ENCODE measurements at regions not wholly inside any gene's neighbourhood (a gene's known extent, or its start where the extent isn't known, plus 50 kb on each side); places are given as distances from the start of the nearest gene placed in this dataset.

GRCh38 chr15:31447931-31448634, 121.4 kb downstream of the KLF13 start:
- no peaks in the 10 kb centered on the region for H3F3A ChIP-seq (ENCODE audit: low read length, unreplicated experiment)
- no peak overlapping the region for H2AFZ ChIP-seq (ENCODE audit: low read length)
- H3K4me2 ChIP-seq (ENCODE audit: low read length), result no peak overlapping the region
- no peak overlapping the region for H3K9ac ChIP-seq (ENCODE audit: low read length)
- ATAC-seq (no peak), DNase-seq (no peak)
- no peaks in the 10 kb centered on the region for H3K36me3 ChIP-seq (ENCODE audit: low read depth, low read length)
- no peak overlapping the region for H3K4me3 ChIP-seq (ENCODE audit: low read length)
- intact Hi-C loops (cut with micrococcal nuclease), result no loop called here
- TF ChIP-seq CTCF (conservative IDR thresholded peaks at IDR 0.05; ENCODE audit: low read depth, low read length) (no peak), EZH2 (IDR thresholded peaks at IDR 0.05; ENCODE audit: low read length, unreplicated experiment) (no peak), EZH2phosphoT487 (IDR thresholded peaks at IDR 0.05; ENCODE audit: borderline replicate concordance, low read length) (no peak)
- peaks cover 3% of the 10 kb centered on the region; the same call in 1 of the 2 replicates for H3K4me1 ChIP-seq (ENCODE audit: insufficient read depth, low read length)
- H3K9me3 ChIP-seq (ENCODE audit: low read length), result no peaks in the 10 kb centered on the region
- BruUV-seq (replicated peaks), result no TSS peak
- POLR2A ChIA-PET (ENCODE audit: unreplicated experiment), result no interaction called here
- CTCF ChIA-PET, result no interaction called here
- no peaks in the 10 kb centered on the region for H4K20me1 ChIP-seq (ENCODE audit: low read length)
- H3K9me2 ChIP-seq (replicated peaks; ENCODE audit: low read length), result no peaks in the 10 kb centered on the region
- no peaks in the 10 kb centered on the region for H3K79me2 ChIP-seq (ENCODE audit: low read length)
- no peak overlapping the region for H3K27ac ChIP-seq (ENCODE audit: low read length)
- H3K27me3 ChIP-seq (ENCODE audit: low read length), result no peaks in the 10 kb centered on the region

GRCh38 chr15:31448635-31448979, 122.0 kb downstream of the KLF13 start:
- TF ChIP-seq CTCF (conservative IDR thresholded peaks at IDR 0.05; ENCODE audit: low read depth, low read length) (no peak), EZH2 (IDR thresholded peaks at IDR 0.05; ENCODE audit: low read length, unreplicated experiment) (no peak), EZH2phosphoT487 (IDR thresholded peaks at IDR 0.05; ENCODE audit: borderline replicate concordance, low read length) (no peak)
- no TSS peak for BruUV-seq (replicated peaks)
- Histone ChIP-seq H3K27me3 (ENCODE audit: low read length) (no peaks in the 10 kb centered on the region), H4K20me1 (ENCODE audit: low read length) (no peaks in the 10 kb centered on the region), H3K9ac (ENCODE audit: low read length) (no peak overlapping the region), H3K79me2 (ENCODE audit: low read length) (no peaks in the 10 kb centered on the region), H3K27ac (ENCODE audit: low read length) (no peak overlapping the region), H3K4me2 (ENCODE audit: low read length) (no peak overlapping the region), H3K36me3 (ENCODE audit: low read depth, low read length) (no peaks in the 10 kb centered on the region), H3F3A (ENCODE audit: low read length, unreplicated experiment) (no peaks in the 10 kb centered on the region), H2AFZ (ENCODE audit: low read length) (no peak overlapping the region), H3K4me3 (ENCODE audit: low read length) (no peak overlapping the region), H3K4me1 (ENCODE audit: insufficient read depth, low read length) (peaks cover 3% of the 10 kb centered on the region; the same call in 1 of the 2 replicates), H3K9me3 (ENCODE audit: low read length) (no peaks in the 10 kb centered on the region), H3K9me2 (replicated peaks; ENCODE audit: low read length) (no peaks in the 10 kb centered on the region)
- ChIA-PET POLR2A (ENCODE audit: unreplicated experiment) (no interaction called here), CTCF (no interaction called here)
- intact Hi-C loops (cut with micrococcal nuclease), result no loop called here
- ATAC-seq, result no peak
- no peak for DNase-seq

Data from PC-3 (cell line).